ENCODE measurements at regions not wholly inside any gene's neighbourhood (a gene's known extent, or its start where the extent isn't known, plus 50 kb on each side); places are given as distances from the start of the nearest gene placed in this dataset.

GRCh38 chr20:52331655-52332054, 140.1 kb upstream of the ZFP64 start:
- TF ChIP-seq, protein P1, sequence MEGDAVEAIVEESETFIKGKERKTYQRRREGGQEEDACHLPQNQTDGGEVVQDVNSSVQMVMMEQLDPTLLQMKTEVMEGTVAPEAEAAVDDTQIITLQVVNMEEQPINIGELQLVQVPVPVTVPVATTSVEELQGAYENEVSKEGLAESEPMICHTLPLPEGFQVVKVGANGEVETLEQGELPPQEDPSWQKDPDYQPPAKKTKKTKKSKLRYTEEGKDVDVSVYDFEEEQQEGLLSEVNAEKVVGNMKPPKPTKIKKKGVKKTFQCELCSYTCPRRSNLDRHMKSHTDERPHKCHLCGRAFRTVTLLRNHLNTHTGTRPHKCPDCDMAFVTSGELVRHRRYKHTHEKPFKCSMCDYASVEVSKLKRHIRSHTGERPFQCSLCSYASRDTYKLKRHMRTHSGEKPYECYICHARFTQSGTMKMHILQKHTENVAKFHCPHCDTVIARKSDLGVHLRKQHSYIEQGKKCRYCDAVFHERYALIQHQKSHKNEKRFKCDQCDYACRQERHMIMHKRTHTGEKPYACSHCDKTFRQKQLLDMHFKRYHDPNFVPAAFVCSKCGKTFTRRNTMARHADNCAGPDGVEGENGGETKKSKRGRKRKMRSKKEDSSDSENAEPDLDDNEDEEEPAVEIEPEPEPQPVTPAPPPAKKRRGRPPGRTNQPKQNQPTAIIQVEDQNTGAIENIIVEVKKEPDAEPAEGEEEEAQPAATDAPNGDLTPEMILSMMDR (IDR thresholded peaks at IDR 0.05): no peak
- TF ChIP-seq POLR2A (IDR thresholded peaks at IDR 0.05): no peak

All from gastroesophageal sphincter (tissue), 3 donors.